Endodermal cell (in vitro differentiated cells): ENCODE measurements at regions not wholly inside any gene's neighbourhood (a gene's known extent, or its start where the extent isn't known, plus 50 kb on each side); places are given as distances from the start of the nearest gene placed in this dataset.
A peak's percentile ranks its signal among the peaks of the same experiment; 100 is the strongest.

Experiments
- DNase-seq: peaks from one replicate; pipeline ENCODE4 v3.0.0-alpha.2; 2017
- H3K27ac ChIP-seq: 2 replicates; pipeline ENCODE4 v1.5.1; 2013; ENCODE audit warnings: mild to moderate bottlenecking, low read depth, low read length, moderate library complexity
- H3K27me3 ChIP-seq: 2 replicates; pipeline ENCODE4 v1.6.1; 2013; ENCODE audit warnings: mild to moderate bottlenecking, low read length, moderate library complexity; ENCODE audit not compliant: insufficient read depth, control insufficient read depth, poor library complexity, severe bottlenecking
- H3K36me3 ChIP-seq: 2 replicates; pipeline ENCODE4 v1.7.0; 2013; ENCODE audit warnings: mild to moderate bottlenecking, low read length, moderate library complexity; ENCODE audit not compliant: control insufficient read depth, insufficient read depth
- H3K4me1 ChIP-seq: one replicate; pipeline ENCODE4 v1.7.0; 2013; ENCODE audit warnings: low read length; ENCODE audit not compliant: control insufficient read depth, insufficient read depth
- H3K4me3 ChIP-seq: 2 replicates; pipeline ENCODE4 v1.5.1; 2013; ENCODE audit warnings: mild to moderate bottlenecking, low read length, moderate library complexity
- H3K9ac ChIP-seq: 2 replicates; pipeline ENCODE4 v1.6.1; 2013; ENCODE audit warnings: mild to moderate bottlenecking, low read length, moderate library complexity; ENCODE audit not compliant: poor library complexity, severe bottlenecking; ENCODE audit errors: extremely low read depth
- H3K9me3 ChIP-seq: 2 replicates; pipeline ENCODE4 v1.6.1; 2013; ENCODE audit warnings: mild to moderate bottlenecking, low read length, moderate library complexity; ENCODE audit not compliant: control insufficient read depth
- H3K27ac Mint-ChIP-seq: 2 replicates; pipeline ENCODE4 v1.8.0; 2020; ENCODE audit warnings: mixed read lengths
- H3K27me3 Mint-ChIP-seq: 2 replicates; pipeline ENCODE4 v1.8.0; 2021; ENCODE audit warnings: mild to moderate bottlenecking, mixed read lengths; ENCODE audit not compliant: insufficient read depth
- H3K36me3 Mint-ChIP-seq: 2 replicates; pipeline ENCODE4 v1.8.0; 2020; ENCODE audit warnings: low read depth, mixed read lengths
- H3K4me1 Mint-ChIP-seq: 2 replicates; pipeline ENCODE4 v1.8.0; 2020; ENCODE audit warnings: mixed read lengths
- H3K4me3 Mint-ChIP-seq: 2 replicates; pipeline ENCODE4 v1.8.0; 2020; ENCODE audit warnings: mild to moderate bottlenecking, moderate library complexity, mixed read lengths
- H3K9me3 Mint-ChIP-seq: 2 replicates; pipeline ENCODE4 v1.8.0; 2020; ENCODE audit warnings: mild to moderate bottlenecking, mixed read lengths
- WGBS, 2 experiments: methylation state at CpG; one replicate each; pipeline versions ENCODE4 v1.1.5 to v1.1.7; 2013; ENCODE audit warnings: missing lambda C conversion rate in 2 of 2, mixed read lengths in 1 of 2; ENCODE audit not compliant: insufficient coverage in 1 of 2, insufficient read length in 1 of 2; 5-methylcytosine and 5-hydroxymethylcytosine counted together
- TF ChIP-seq, protein P1 (sequence below): fragments of 200-600 bp; sonication (generic); conservative IDR thresholded peaks from 2 replicates; pipeline ENCODE4 v1.5.0; 2021; ENCODE audit warnings: antibody characterized with exemption, mild to moderate bottlenecking

- no peak overlapping the region for H3K27ac ChIP-seq
- no peak overlapping the region for H3K9ac ChIP-seq
- no peaks in the 10 kb centered on the region for H3K27me3 ChIP-seq
- WGBS, 2 experiments: 89 to 98% methylated on average over 8 to 14 of the region's 14 CpGs
- H3K27me3 Mint-ChIP-seq: peaks cover 10% of the 10 kb centered on the region
- no peak overlapping the region for H3K4me3 Mint-ChIP-seq
- DNase-seq: peak; percentile 15
- TF ChIP-seq, protein P1, sequence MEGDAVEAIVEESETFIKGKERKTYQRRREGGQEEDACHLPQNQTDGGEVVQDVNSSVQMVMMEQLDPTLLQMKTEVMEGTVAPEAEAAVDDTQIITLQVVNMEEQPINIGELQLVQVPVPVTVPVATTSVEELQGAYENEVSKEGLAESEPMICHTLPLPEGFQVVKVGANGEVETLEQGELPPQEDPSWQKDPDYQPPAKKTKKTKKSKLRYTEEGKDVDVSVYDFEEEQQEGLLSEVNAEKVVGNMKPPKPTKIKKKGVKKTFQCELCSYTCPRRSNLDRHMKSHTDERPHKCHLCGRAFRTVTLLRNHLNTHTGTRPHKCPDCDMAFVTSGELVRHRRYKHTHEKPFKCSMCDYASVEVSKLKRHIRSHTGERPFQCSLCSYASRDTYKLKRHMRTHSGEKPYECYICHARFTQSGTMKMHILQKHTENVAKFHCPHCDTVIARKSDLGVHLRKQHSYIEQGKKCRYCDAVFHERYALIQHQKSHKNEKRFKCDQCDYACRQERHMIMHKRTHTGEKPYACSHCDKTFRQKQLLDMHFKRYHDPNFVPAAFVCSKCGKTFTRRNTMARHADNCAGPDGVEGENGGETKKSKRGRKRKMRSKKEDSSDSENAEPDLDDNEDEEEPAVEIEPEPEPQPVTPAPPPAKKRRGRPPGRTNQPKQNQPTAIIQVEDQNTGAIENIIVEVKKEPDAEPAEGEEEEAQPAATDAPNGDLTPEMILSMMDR: no peak
- H3K9me3 Mint-ChIP-seq: no peaks in the 10 kb centered on the region
- H3K4me1 ChIP-seq: no peaks in the 10 kb centered on the region
- no peaks in the 10 kb centered on the region for H3K36me3 Mint-ChIP-seq
- no peaks in the 10 kb centered on the region for H3K9me3 ChIP-seq
- H3K4me1 Mint-ChIP-seq: no peaks in the 10 kb centered on the region
- no peak overlapping the region for H3K27ac Mint-ChIP-seq
- no peak overlapping the region for H3K4me3 ChIP-seq
- H3K36me3 ChIP-seq: no peaks in the 10 kb centered on the region
Measured at GRCh38 chr3:194993896-194994295, 277.1 kb downstream of the XXYLT1 start.

DNA sequence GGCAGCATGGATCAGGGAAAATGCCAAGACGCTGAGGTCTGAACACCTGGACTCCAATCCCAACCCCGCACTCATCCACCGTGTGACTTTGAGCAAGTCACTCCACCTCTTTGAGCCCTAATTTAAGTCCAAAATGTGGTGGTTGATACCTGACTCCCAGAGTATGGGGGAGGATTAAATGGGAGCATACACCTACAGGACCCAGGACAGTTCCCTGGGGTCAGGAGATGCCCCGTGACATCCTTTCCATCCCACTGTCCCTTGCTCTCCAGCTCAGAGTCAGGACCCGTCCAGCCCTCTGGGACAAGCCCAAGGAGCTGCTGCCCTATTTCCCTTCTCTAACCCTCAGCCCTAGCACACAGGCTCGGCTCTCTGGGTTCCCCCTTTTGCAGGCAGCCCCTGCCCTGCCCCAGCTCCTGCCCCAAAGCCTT is 276.4 kb downstream of the XXYLT1 start:
- Mint-ChIP-seq H3K4me1 (no peaks in the 10 kb centered on the region), H3K27me3 (peaks cover 10% of the 10 kb centered on the region), H3K4me3 (no peak overlapping the region), H3K27ac (no peak overlapping the region), H3K9me3 (no peaks in the 10 kb centered on the region), H3K36me3 (no peaks in the 10 kb centered on the region)
- peak; percentile 32 for DNase-seq
- Histone ChIP-seq H3K27ac (no peak overlapping the region), H3K4me1 (no peaks in the 10 kb centered on the region), H3K36me3 (no peaks in the 10 kb centered on the region), H3K9ac (no peak overlapping the region), H3K4me3 (no peak overlapping the region), H3K9me3 (no peaks in the 10 kb centered on the region), H3K27me3 (no peaks in the 10 kb centered on the region)
- WGBS, 2 experiments: 91 to 100% methylated on average over 3 to 6 of the region's 6 CpGs
- TF ChIP-seq, protein P1: no peak

- H3K27me3 Mint-ChIP-seq: peaks cover 6% of the 10 kb centered on the region
- 89 to 98% methylated on average over 5 to 7 of the region's 7 CpGs for WGBS, 2 experiments
- H3K27ac ChIP-seq: no peak overlapping the region
- H3K4me3 Mint-ChIP-seq: no peak overlapping the region
- H3K27ac Mint-ChIP-seq: no peak overlapping the region
- H3K36me3 ChIP-seq: no peaks in the 10 kb centered on the region
- no peaks in the 10 kb centered on the region for H3K27me3 ChIP-seq
- no peaks in the 10 kb centered on the region for H3K4me1 Mint-ChIP-seq
- no peak overlapping the region for H3K4me3 ChIP-seq
- H3K4me1 ChIP-seq: no peaks in the 10 kb centered on the region
- DNase-seq: peak; percentile 30
- no peaks in the 10 kb centered on the region for H3K36me3 Mint-ChIP-seq
- H3K9ac ChIP-seq: no peak overlapping the region
- no peaks in the 10 kb centered on the region for H3K9me3 ChIP-seq
- H3K9me3 Mint-ChIP-seq: no peaks in the 10 kb centered on the region
- TF ChIP-seq, protein P1: no peak
Measured at GRCh38 chr3:194995334-194995733, 275.6 kb downstream of the XXYLT1 start.
